ENCODE measurements at regions not wholly inside any gene's neighbourhood (a gene's known extent, or its start where the extent isn't known, plus 50 kb on each side); places are given as distances from the start of the nearest gene placed in this dataset.

DNA sequence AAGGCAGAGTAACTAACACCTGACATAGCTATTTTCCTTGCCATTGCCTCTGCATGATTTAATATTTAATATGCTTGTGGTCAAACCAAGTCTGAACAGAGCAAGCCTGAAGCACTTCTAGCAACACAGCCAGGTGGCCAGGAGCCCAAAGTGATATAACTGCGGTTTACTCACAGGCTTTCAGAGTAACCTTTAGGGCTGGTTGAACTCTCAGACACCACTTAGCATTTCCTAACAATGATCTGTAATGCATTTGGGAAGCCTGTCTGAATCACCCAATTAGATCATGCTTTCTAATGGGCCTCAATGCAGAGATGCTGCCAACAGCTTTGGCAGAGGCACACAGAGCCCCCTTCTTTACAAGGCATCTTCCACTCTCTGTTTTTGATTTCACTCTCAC, 96.1 kb downstream of the FDX1 start:
- DNase-seq (ENCODE audit: low read depth) (peak; percentile 99), FAIRE-seq (peak; percentile 82)
- Histone ChIP-seq H3K36me3 (ENCODE audit: control insufficient read depth, insufficient read depth, low read length) (no peaks in the 10 kb centered on the region), H3K27me3 (ENCODE audit: control insufficient read depth, insufficient read depth, low read length) (no peaks in the 10 kb centered on the region), H3K4me3 (ENCODE audit: low read depth, low read length) (no peak overlapping the region)
- TF ChIP-seq, protein P1, sequence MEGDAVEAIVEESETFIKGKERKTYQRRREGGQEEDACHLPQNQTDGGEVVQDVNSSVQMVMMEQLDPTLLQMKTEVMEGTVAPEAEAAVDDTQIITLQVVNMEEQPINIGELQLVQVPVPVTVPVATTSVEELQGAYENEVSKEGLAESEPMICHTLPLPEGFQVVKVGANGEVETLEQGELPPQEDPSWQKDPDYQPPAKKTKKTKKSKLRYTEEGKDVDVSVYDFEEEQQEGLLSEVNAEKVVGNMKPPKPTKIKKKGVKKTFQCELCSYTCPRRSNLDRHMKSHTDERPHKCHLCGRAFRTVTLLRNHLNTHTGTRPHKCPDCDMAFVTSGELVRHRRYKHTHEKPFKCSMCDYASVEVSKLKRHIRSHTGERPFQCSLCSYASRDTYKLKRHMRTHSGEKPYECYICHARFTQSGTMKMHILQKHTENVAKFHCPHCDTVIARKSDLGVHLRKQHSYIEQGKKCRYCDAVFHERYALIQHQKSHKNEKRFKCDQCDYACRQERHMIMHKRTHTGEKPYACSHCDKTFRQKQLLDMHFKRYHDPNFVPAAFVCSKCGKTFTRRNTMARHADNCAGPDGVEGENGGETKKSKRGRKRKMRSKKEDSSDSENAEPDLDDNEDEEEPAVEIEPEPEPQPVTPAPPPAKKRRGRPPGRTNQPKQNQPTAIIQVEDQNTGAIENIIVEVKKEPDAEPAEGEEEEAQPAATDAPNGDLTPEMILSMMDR (IDR thresholded peaks at IDR 0.05; ENCODE audit: insufficient read depth, low read length, severe bottlenecking) = no peak

DNA sequence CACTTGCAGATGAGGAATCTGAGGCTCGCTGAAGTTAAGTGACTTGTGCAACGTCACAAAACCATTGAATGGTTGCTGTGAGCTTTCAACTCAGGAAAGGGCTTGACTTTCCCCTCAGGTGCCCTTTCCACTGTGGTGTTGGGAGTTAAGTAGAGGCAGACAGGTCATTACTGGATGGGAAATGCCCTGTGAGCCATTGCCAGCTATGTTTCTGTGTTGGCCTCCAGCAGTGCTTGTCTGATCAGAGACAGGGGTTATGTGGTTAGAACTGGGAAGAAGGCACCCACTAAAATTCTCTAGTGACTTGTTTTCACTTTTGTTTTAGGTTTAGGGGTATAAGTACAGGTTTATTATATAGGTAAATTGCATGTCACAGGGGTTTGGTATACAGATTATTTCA, 96.6 kb downstream of the FDX1 start:
- TF ChIP-seq, protein P1 (IDR thresholded peaks at IDR 0.05; ENCODE audit: insufficient read depth, low read length, severe bottlenecking) = no peak
- no peak for DNase-seq (ENCODE audit: low read depth)
- no peak for FAIRE-seq
- Histone ChIP-seq H3K27me3 (ENCODE audit: control insufficient read depth, insufficient read depth, low read length) (no peaks in the 10 kb centered on the region), H3K4me3 (ENCODE audit: low read depth, low read length) (no peak overlapping the region), H3K36me3 (ENCODE audit: control insufficient read depth, insufficient read depth, low read length) (no peaks in the 10 kb centered on the region)
